ENCODE measurements at regions not wholly inside any gene's neighbourhood (a gene's known extent, or its start where the extent isn't known, plus 50 kb on each side); places are given as distances from the start of the nearest gene placed in this dataset.

- no peak for DNase-seq (ENCODE audit: low read depth)
- no peak overlapping the region for H3K4me3 ChIP-seq (ENCODE audit: low read depth, low read length)
- no peak for TF ChIP-seq CTCF (IDR thresholded peaks at IDR 0.05; ENCODE audit: low read depth, low read length, missing control alignments)
Observed at GRCh38 chr2:16130541-16130880, 190.2 kb downstream of the MYCN start.

- H3K4me3 ChIP-seq (ENCODE audit: low read depth, low read length) = no peak overlapping the region
- no peak for DNase-seq (ENCODE audit: low read depth)
Observed at GRCh38 chr2:16129716-16130540, 189.6 kb downstream of the MYCN start.

GRCh38 chr2:16128746-16129610 lies 188.6 kb downstream of the MYCN start:
- no peak for TF ChIP-seq CTCF (IDR thresholded peaks at IDR 0.05; ENCODE audit: low read depth, low read length, missing control alignments)
- no peak overlapping the region for H3K4me3 ChIP-seq (ENCODE audit: low read depth, low read length)
- no peak for DNase-seq (ENCODE audit: low read depth)

More at GRCh38 chr2:16129716-16130540, 189.6 kb downstream of the MYCN start:
- TF ChIP-seq CTCF (IDR thresholded peaks at IDR 0.05; ENCODE audit: low read depth, low read length, missing control alignments) = no peak

- no peak overlapping the region for H3K4me3 ChIP-seq (ENCODE audit: low read depth, low read length)
- no peak for TF ChIP-seq CTCF (IDR thresholded peaks at IDR 0.05; ENCODE audit: low read depth, low read length, missing control alignments)
- DNase-seq (ENCODE audit: low read depth) = no peak
Observed at GRCh38 chr2:16127958-16128357, 187.6 kb downstream of the MYCN start.

GRCh38 chr2:16127276-16127940 lies 187.1 kb downstream of the MYCN start:
- TF ChIP-seq CTCF (IDR thresholded peaks at IDR 0.05; ENCODE audit: low read depth, low read length, missing control alignments) = no peak
- no peak for DNase-seq (ENCODE audit: low read depth)
- no peak overlapping the region for H3K4me3 ChIP-seq (ENCODE audit: low read depth, low read length)

GRCh38 chr2:16126517-16127275 lies 186.3 kb downstream of the MYCN start:
- no peak for TF ChIP-seq CTCF (IDR thresholded peaks at IDR 0.05; ENCODE audit: low read depth, low read length, missing control alignments)
- no peak for DNase-seq (ENCODE audit: low read depth)
- H3K4me3 ChIP-seq (ENCODE audit: low read depth, low read length) = no peak overlapping the region

Measured in GM12864 (cell line).